GM21526 (cell line): ENCODE measurements at regions not wholly inside any gene's neighbourhood (a gene's known extent, or its start where the extent isn't known, plus 50 kb on each side); places are given as distances from the start of the nearest gene placed in this dataset.

Experiments
- ATAC-seq: cut with Tn5 transposase; IDR thresholded peaks from one replicate; pipeline ENCODE4 v1.9.1; 2021; ENCODE audit warnings: moderate library complexity; ENCODE audit not compliant: unreplicated experiment, low FRiP score

DNA sequence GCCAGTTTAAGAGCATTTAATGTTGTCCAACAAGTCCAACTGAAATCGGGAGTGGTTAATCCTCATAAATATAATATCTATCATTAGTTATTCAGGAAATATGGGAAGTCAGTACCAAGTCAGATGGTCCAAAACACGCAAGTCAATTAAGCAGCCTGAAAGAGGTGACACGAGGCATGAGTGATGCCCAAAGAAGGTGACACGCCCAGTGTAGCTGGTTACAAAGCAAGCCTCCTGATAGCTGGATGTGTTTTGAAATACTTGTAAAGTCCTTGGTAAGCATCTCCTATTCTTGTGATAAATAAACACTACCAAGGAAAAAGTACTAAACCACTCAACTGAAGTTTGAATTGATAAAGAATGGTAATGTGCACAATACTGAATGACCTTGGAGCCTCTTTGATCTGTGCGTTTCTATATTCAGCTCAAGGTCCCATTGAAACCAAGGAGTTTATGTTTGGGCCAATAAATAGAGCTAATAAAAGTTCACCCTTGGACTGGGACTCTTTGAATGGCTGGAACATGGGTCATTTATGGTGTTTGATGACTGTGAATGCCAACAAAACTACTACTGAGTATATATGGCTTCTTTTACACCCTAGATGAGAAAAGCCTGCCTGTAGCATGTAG, 93.2 kb upstream of the KLF3 start:
- no peak for ATAC-seq

DNA sequence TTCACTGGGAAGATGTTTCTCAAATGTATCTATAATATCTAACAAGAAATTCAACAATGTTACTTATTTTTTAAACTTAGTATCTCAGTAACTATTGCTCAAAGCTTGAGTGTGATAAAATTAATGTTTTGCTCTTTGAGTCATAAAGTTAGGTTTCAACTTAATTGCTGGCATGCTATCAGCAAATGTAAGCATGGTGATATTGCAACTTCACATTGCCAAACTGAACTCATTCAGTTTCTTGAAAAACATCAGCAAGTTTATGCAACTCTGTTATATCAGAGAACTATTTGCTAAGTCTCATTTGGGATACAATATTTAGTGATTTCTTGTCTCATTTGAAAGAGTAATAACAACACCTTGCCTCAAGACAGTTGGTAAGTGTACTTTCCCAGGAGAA, 91.2 kb upstream of the KLF3 start:
- no peak for ATAC-seq

DNA sequence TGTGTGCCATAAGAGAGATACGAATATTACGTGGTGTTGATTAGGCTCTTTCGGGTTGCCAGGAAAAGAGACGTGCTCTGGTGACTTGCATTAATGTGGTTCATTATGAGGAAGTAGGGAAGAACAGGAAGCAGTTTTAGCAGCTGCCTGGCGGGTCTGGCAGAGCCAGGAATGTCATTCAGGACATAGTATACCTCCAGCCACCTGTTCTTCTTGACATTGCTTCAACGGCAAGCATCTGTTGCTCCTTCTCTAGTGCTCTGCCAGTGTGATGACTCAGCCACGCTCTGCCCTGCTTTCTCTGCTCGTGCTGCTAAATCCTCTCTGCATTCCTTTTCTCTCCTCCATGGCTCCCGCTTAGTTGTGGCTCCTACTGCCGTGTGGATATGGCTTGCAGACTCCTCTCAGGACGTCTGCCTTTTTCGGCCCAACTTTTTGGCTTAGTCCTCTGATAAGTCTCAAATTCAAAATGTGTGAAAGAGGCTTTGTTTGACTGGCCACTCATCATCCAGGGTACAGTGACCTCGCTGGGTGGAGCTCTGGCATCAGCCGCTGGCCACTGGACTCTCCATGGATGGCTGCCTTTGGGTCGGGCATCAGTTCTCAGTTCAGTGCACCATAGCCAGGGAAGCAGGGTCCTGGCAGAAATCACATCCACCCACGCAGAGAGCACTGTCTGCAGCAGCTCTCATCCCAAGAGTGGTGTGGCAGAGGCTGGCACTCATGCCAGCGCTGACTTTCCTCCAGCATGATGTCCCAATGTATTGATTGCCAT, 89.3 kb upstream of the KLF3 start:
- no peak for ATAC-seq

DNA sequence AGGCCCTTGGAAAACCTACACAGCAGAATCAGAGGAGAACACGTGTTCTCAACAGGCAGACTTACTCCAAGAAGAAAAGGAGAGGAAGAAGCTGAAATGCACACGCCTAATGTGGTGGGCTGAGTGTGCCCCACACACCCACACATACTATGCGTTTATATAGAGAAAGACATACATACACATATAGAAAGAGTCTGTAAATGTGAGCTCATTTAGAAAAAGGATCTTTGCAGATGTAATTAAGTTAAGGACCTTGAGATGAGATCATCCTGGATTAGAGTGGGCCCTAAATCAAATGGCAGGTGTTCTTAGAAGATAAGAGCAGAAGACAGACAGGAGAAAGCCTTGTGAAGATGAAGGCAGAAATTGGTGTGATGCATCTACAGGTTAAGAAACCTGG, 87.2 kb upstream of the KLF3 start:
- no peak for ATAC-seq

DNA sequence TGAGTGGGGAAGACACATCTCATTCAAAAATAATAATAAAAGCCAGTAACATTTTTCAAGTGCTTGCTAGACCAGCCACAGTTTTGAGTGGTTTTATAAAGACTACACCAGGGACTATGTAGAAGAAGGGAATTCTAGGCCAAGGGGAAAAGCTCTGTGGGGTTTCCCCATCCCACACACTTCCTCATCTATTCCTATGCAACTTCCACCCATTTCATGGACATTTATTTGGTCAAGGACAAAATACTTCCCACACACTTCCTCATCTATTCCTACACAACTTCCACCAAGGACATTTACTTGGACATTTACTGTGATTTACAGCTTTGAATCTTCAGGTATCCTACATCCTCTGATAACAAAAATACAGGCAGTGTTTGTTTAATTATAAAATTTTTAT, 86.5 kb upstream of the KLF3 start:
- no peak for ATAC-seq

DNA sequence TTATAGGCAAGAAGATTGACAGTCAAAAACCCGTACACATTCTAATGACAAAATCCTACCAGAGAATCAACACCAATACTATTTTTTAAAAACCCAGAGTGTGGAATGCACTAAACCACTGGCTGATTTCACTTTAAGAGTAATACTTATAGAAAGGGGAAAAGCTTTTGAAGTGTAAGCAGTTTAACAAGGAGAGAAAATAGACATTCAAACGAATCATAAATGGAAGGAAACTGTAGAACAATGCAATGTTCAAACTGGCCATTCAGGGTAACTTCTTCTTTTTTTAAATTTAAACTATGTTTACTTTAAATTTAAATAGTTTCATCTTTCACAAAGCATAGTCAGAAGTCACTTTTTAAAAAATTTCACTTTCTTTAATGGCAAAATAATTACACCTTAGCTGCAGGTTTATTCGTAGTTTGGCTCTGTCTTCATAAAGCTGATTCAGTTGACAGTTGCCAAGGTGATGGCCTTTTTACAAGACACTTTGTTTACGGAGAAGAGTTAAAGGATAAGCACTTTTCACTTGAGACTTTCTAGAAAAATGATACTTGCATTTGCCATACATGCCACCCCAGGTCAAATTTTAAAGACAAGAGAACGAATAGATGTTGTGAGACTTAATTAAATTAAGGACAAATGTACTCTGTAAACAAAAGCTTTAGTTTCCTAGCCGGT, 82.4 kb upstream of the KLF3 start:
- no peak for ATAC-seq

DNA sequence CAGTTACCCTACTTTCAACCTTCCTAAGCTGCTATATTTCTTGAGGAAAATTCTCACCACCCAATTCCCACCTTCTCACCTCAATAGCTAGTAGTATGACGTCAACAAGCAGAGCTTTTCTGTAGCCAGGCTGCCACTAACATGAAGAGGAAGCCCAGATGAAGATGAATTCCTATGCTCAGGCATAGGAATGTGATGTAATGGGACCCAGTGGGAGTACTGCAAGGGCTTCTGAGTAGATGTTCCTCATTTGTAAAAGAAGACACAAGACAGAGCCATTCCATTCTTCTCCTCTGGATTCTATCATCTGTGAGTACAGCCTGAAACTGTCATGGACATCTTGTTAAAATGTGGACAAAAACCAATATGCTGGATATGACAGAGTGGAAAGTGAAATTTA, 81.6 kb upstream of the KLF3 start:
- ATAC-seq = no peak

DNA sequence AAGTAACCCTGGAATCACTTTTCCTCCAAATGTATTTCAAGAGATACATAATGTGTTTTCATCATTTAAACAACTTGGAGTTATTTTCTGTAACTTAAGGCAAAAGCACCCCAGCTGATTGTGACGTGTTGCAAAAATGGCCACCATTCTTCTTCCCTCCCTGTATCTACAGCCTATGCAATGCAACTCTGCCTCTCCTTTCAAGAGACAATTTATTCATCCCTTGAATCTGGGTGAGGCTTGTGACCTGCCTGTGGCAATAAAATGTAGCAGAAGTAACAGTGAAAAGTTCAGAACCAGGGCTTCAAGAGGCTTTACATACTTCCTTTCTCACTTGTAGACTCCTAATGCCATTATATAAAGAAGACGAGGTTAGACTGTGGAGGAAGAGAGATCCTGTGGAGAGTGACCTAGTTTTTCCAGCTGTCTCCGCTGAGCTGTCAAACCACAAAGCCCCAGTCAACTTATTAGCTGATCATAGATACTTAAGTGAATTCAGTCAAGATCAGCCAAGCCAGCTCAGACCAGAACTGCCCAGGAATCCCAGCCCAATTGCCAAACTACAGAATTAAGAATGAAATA, 81.0 kb upstream of the KLF3 start:
- no peak for ATAC-seq

DNA sequence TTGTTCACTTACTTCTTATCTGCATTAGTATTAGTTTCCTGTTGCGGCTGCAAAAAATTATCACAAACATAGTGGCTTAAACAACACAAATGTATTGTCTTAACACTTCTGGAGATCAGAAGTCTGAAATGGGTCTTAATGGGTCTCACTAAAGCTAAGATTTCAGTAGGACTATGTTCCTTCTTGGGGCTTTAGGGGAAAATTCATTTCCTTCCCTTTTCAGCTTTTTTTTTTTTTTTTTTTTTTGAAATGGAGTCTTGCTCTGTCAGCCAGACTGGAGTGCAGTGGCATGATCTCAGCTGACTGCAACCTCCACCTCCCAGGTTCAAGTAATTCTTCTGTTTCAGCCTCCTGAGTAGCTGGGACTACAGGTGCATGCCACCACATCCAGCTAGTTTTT, 78.1 kb upstream of the KLF3 start:
- no peak for ATAC-seq

DNA sequence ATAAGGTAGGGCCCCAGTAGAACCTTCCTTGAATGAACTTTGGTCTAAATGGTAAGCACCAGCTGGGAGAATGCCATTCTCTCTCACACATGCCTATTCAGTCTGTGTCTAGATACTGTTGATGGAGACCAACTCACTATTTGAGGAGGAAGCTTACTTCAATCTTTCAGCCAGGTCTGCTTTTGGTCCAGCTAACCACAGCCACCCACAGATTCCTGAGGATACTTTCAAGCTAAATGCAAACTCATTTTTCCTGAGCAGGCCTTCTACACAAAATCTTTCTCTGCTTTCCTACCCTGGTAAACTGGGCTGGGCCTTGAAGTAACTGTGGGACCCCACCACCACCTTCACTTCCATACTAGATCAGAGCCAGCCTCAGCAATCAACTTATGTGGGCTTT, 76.9 kb upstream of the KLF3 start:
- no peak for ATAC-seq

DNA sequence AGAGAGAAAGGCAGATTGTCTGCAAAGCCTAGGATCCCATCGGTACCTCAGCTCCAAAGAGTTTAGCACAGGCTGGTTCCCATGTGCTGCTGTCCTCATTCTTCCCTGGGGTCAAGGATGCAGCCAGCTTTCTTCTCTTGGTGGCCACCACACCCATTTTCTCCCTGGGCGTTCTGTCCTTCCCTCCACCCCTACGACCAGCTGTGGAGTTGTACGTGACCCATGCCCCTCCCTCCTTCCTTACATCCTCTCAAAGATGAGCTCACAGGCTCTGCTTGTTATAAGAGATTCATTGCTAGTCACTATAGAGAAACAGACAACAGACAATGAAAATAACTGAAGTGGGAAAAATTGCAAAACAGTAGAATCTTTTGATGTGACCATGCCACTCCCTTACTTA, 74.0 kb upstream of the KLF3 start:
- ATAC-seq = no peak

DNA sequence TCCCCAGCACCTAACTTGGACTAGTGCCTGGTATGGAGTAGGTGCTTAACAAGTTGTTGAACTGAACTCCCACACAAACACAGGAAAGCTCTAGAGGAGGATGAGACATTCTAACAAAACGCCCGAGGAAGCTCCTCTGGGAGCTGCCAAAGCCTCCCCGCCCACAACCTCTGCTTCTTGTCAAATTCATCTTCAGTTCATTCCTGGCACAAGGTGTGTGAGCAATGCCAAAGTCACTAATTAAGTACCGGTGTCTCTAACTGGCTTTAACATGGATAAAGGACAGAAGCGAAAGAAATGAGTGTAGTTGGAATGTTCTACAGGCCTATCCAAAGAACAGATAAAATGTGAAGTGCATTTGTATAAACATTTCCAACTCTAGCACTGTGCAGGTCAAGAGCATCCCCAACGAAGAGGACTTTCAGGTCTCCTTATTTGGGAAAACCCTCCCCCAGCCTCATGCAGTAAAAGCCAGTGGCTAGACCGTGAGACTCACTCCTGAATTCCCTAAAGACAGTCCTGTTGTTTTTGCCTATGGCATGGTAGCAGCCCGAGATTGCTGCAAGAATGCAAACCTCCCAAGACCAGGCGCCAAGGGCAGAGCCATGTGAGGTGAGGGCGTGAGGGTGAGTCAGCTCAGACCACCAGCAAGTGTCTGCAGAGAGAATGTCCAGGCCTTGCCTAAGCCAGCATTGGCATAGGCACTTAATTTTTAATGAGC, 72.2 kb upstream of the KLF3 start:
- no peak for ATAC-seq

DNA sequence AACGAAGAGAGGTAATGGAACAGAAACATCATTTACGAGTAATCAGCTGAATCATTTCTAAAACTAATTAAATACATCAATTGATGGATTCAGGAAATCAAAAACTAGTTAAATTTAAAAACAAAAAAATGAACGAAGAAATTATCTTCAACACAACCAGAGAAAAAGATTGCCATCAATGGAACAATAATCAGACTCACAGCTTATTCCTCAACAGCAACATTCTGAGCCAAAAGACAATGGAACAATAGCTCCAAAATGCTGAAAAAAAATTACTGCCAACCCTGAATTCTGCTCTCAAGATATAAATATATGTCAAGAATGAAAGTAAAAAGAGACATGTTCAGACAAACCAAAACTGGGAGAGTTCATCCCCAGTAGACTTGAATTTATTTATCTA, 65.5 kb upstream of the KLF3 start:
- no peak for ATAC-seq

DNA sequence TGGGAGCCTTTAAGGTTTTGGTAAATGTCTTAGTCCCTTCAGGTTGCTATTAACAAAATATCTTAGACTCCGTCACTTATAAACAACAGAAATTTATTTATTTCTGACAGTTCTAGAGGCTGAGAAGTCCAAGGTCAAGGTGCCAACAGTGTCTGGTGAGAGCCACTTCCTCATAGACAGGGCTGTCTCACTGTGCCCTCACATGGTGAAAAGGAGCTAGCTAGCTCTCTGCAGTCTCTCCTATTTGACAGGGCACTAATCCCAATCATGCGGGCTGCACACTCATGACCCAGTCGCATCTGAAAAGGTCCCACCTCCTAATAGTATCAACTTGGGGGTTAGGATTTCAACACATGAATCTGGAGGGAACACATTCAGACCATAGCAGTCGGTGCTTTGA, 63.4 kb upstream of the KLF3 start:
- no peak for ATAC-seq

DNA sequence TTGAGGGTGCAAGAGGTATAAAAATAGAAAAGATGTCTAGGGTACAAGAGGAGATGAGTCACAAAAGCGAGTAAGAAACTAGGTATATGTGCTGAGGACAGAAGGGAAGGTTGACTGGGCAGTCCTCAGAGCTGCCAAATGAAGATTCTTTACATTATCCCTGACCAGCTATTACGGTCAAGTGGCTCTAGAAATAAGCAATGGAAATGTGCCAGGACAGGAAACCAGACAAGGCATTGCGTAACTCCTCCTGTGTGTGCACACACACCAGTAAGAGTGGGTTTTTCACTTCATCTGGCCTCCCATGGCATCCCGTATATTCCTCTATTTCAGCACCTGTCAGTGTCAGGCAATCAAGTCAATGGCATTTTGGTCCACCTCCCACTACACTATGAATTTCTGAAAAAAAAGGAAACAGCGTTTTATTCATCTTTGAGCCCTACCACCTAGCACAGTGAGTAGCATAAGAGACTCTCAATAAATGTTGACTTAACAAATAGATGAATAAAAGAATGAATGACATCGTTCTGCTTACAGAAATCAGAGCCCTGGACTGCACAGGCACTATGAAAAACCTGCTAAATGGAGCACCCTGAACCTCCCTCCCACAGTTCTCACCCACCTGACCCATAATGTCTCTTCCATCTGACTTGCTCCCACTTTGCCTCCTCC, 62.6 kb upstream of the KLF3 start:
- ATAC-seq = no peak

DNA sequence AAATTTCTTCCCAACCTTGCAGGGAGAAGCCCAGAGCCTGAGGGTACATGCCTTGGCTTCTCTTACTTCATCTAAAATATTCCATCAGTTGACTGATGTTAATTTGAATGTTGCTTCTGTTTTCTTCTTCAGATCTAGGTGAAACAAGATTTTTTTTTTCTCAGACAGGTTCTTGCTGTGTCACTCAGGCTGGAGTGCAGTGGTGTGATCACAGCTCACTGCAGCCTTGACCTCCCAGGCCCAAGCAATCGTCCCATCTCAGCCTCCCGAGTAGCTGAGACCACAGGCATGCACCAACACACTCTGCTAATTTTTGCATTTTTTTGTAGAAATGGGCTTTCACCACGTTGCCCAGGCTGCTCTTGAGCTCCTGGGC, 62.1 kb upstream of the KLF3 start:
- ATAC-seq = no peak

DNA sequence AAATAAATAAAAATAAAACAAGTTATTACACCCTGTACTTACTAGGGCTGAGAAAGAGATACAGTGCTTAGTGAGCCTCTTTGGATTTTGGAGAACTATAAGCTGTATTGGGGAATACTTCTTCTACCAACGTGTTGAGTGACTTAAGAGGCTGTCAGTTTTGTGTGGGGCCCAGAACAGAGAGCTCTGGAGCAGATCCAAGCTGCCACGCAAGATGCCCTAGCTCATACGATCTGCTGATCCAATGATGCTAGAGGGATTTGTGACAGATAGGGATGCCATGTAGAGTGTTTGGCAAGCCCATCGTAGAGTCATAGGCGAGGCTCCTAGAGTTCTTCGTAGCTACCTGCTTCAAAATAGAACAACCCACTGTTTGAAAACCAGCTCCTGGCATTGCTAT, 60.3 kb upstream of the KLF3 start:
- ATAC-seq = no peak

DNA sequence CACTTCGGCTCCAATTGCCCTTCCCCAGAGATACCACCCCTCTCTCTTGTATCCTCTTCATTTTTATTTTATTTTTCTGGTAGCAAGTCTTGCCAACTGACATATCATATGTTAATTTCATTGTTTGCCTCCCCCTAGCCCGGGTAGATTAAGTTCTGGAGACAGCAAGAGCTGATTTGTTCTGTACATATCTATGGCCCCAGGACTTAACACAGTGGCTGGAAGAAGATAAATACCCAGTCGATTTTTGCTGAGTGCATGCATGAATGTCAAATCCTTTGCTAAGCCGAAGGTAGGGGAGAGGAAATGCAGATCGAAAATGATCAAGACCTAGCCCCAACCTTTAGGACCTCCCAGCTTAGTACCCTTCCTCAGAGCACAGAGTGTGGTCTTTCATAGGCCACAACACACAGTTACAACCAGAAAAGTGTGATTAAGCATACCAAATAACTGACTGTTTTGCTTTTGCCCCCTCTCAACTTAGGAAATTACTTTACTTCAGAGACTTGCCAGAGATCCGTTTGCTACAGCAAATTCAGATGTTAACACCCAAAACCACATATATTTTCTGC, 58.7 kb upstream of the KLF3 start:
- ATAC-seq = no peak

DNA sequence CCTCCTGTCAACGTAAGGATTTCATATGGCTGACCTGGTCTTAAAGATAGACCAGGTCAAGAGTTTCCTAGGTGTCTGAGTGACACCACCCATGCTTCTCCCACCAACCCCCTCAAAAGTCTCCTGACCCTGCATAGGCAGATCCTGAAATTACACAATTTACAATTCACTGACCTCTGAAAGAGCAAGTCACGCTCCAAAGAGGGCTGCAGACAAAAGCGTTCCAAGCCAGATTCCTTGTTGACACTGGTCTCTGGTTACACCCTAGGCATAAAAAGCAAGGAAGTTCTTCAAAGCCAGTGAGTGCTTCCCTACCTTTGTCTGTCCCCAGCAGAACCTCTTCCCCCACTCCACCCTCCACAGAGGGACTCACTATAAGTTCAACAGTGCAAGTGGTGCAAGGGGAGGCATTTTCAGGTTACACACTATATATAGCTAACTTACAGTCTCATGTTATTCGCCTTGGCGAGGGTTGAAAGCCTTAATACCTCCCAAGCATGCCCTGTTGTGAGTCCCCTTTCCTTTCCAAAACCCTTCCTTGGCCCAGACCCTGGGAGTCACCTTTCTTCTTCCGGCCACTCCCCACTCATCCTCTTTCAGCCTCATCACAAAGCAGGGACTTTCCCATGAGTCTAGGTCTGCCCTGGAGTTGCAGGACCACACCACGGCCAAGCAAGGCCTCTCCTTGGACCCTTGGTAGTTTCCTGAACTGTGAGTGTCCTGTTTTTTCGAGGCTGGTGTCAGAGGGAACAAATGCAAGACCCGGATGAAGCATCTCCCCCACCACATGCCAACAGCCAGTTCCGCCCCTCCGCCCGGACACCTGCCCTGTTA, 58.0 kb upstream of the KLF3 start:
- no peak for ATAC-seq
